GM12892 (cell line): ENCODE measurements at regions not wholly inside any gene's neighbourhood (a gene's known extent, or its start where the extent isn't known, plus 50 kb on each side); places are given as distances from the start of the nearest gene placed in this dataset.

Source experiments
- DNase-seq: peaks from one replicate; pipeline ENCODE4 v3.0.0; 2011; ENCODE audit not compliant: insufficient read length
- FAIRE-seq: peaks from 2 replicates; lab custom pipeline; 2011; peaks lifted over from hg19 to GRCh38; lab: Jason Lieb, UNC
- POLR2A ChIP-seq: IDR thresholded peaks from 2 replicates; pipeline ENCODE4 v1.6.1; 2011; ENCODE audit warnings: low read depth, low read length, control low read depth
- POLR2AphosphoS5 ChIP-seq: IDR thresholded peaks from 2 replicates; pipeline ENCODE4 v1.6.1; 2011; ENCODE audit warnings: low read depth, low read length, control low read depth
- TAF1 ChIP-seq: IDR thresholded peaks from 2 replicates; pipeline ENCODE4 v1.6.1; 2011; ENCODE audit warnings: low read depth, mild to moderate bottlenecking, control low read depth, low read length, borderline replicate concordance

DNA sequence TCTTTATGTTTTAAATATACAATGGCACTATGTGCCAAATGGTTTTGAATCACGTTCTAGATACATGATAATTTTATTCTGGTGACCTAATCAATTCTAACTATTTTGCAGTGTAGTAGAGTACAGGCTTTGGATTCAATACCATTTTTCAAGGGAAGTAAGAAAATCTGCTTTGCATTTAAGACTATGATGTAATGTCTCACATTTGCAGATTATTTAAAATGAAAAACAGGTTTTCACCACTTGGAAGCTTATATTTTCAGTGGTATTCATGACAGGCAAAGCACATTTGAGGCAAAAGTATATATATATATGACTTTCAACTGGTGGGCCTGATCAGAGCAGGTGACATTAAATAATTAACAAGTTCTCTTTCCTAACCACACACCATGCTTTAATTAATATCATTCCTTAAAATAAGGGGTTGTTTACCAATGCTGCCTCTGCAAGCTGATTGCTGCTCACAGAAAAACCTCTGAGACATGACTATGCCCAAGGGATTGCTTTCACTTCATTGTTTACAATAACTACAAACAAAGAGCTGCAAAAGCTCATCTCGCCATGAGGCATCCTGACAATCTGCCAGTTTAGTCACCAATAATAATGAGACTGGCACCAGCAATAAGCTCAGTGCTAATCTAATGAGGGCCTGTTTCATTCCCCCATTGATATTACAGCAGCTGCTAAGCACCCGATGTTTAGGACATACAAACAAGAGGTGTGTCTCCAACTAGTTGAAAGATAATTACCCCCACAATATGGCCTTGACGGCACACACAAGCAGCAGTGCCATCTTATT lies 1176.0 kb upstream of the GJE1 start:
- FAIRE-seq, result no peak
- DNase-seq, result no peak
- TF ChIP-seq TAF1 (no peak), POLR2AphosphoS5 (no peak), POLR2A (no peak)

DNA sequence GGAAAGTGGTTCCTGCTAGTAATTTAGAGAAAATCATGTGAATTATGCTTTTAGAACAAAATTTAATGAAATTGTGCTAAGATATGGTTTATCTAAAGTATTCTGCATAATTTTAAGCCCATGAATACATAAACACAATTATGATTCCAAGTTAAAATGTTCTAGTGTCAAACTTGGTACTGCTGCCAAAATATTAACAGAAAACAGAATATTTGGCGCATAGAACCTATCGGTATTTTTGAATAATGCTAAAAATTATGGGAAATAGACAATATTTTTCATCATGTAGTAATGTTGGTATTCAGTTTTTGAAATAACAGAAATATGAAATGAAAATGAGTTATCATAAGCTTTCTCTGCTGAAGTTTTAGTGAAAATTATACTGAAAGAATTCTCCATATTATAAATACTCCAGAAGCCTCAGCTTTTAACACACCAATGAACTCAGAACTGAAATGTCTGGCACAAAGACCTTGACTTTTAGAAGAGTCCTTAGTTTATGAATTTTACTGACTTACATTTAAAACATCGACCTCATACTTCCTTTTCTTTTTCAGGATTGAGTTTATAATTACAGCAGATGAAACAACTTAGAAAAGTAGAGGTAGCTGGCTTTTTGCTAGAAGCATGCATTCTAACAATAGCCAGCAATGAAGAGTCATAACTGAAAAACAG lies 1192.3 kb upstream of the GJE1 start:
- DNase-seq (no peak), FAIRE-seq (no peak)
- no peak for TF ChIP-seq POLR2AphosphoS5
- TF ChIP-seq TAF1, result no peak
- TF ChIP-seq POLR2A, result no peak

DNA sequence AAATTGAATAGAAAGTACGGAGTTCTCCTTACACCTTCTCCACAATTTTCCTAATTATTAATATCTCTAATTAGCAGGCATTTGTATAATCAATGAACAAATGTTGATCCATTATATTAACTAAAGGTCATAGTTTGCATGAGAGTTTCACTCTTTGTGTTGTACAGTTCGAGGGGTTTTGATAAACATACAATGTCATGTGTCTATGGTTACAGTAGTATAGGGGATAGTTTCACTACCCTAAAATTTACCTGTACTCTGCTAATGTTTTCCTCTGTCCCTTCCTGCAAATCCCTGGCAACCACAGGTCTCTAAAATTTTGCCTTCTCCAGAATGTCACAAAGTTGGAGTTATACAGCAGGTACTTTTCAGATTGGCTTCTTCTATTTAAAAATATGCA lies 1199.8 kb upstream of the GJE1 start:
- TF ChIP-seq TAF1 (no peak), POLR2A (no peak), POLR2AphosphoS5 (no peak)
- DNase-seq (no peak), FAIRE-seq (no peak)

DNA sequence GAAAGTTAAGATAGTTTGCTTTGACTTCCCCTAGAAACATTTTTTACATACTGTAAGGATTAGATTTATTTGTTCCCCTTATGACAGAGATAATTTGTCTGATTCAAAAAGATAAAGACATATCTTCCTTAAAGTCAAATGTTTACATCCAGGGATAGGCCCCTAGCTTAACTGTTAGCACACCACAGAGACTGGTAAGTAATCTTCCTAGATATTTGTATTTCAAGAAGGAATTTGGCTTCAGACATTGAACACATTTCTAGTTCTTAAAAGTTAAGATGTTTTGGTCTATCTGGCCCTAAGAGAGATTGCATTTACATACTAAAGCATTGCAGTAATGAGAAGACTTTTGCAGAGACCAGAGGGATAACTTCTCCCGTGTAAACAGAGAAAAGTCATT lies 1201.1 kb upstream of the GJE1 start:
- no peak for DNase-seq
- no peak for TF ChIP-seq TAF1
- TF ChIP-seq POLR2A, result no peak
- no peak for TF ChIP-seq POLR2AphosphoS5
- FAIRE-seq, result no peak

DNA sequence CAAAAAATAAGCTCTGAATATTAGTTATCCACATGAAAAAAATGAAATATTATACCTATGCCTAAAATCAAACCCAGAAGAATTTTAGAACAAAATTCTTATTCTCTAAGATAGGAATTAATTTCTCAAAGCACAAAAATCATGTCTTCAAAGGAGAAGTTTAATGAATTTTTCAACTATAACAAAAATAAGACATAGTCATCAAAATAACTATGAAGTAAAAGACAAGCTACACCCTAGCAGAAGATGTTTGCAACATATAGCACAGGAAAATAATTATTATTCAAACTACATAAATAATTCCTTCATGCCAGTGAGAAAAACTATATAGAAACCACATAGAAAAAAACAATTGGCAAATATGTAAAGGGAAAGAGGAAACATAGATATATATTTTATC lies 1203.6 kb upstream of the GJE1 start:
- DNase-seq (no peak), FAIRE-seq (no peak)
- TF ChIP-seq TAF1 (no peak), POLR2AphosphoS5 (no peak), POLR2A (no peak)

DNA sequence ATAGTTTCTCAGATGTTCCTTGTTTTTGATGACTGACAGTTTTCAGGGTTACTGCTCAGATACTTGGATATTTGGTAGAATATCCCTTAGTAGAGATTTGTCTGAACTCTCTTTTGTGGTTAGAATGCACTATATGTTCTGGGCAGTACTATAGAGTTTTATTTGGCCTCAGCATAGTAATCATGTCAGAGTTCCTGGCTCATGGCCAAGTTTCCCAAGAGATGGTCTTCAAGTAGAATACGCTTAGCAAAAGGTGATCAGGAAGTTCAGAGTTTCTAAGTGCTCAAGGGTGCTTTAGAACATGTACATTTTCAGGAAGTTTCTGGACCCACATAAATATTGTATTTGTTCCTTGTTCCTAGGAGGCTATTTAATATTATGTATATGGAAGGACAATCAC lies 1209.7 kb upstream of the GJE1 start:
- TF ChIP-seq POLR2A, result no peak
- DNase-seq, result no peak
- no peak for FAIRE-seq

DNA sequence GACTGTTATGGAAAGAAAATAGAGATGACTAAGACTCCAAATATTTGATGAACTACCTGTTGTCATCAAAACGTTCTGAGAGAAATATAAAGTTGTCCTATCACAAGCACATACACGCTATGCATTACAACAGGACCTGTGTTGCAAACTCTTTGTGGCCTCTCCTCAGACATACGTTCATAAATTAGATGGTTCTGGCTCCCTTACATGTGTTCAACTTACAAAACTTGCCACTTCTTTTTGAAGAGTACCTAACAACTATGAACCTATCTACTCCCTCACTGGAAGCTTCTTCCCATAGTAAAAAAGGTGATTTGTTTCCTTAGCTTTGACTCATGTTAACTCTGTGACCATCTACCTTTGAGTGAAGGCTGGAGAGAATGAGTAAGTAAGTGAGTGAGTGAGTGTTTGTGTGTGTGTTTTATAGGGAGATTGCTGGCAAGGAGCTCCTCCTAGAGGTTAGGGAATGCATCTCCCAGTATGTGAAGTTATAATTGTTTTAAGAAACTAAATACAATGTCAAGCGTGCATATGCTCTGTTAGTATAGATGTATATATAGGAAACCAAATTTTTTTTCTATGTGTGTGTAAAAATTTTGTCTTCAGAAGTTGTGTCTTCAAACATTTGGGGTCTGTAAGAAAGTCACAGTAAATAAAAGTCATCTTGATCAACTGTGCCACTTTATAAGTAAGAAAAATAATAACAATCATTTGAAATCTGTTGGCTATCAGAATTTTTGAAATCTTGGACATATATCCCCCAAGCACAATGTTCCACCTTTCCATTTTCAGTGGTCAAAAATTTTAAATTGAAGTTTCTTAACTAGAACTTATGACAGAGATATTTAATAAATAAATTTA lies 1211.1 kb upstream of the GJE1 start:
- no peak for TF ChIP-seq POLR2AphosphoS5
- TF ChIP-seq POLR2A, result no peak
- TF ChIP-seq TAF1, result no peak
- FAIRE-seq, result peak; percentile 66
- no peak for DNase-seq

DNA sequence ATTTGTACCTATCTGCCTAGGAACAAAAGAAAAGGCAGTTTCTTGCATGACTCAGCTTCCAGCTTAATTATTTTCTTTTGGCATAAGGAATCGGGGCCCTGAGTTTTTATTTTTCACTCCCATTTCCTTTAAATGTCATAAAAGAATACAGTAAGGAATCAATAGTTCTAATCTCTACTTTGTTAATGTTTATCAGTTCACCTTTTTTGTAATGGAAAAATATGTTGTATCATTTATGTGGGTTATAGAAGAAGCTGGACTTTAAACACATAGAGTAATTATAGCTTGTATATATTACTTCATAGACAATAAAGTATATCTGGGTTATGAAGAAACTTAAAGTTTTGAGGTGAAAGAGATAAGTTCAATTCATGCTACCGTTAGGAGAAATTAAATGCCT lies 1214.8 kb upstream of the GJE1 start:
- no peak for DNase-seq
- FAIRE-seq, result no peak
- TF ChIP-seq TAF1 (no peak), POLR2A (no peak), POLR2AphosphoS5 (no peak)

DNA sequence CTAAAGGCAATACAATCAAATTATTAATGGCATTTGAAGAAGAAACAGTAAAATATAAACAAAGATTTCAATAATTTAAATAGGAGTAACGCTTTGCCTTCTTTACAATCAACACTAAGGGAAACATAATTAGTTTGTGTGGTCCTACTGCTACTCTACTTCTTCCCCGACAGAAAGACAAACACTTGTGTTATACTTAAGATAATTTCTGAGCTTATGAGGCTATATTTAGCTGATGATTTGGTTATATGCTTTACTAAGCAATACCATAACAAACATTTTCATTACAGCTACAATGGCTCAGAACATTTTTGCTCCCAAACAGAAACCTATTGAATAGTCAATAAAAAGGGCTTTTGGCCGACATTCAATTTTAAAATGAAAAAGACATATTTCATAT lies 1217.2 kb upstream of the GJE1 start:
- TF ChIP-seq TAF1, result no peak
- DNase-seq, result no peak
- FAIRE-seq, result no peak

DNA sequence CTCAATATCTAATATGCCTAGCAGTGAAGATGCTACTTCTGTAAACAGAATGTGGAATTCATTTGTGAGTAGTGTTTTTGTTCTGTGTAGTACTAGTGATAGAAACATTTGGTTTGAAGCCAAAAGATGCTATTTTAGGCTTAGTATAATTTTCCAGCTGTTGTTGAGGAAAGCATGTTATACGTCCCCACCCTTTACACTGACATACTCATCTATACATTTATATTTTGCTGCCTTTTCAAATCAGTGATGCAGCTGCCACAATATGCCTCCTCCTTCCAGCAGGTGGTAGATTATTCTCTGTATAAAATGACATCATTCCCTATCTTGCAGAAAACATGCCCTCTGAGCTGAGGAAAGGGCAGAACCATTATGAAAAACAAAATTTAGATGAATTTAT lies 1217.6 kb upstream of the GJE1 start:
- no peak for TF ChIP-seq POLR2AphosphoS5
- no peak for TF ChIP-seq POLR2A
- no peak for TF ChIP-seq TAF1
- FAIRE-seq, result no peak
- no peak for DNase-seq

DNA sequence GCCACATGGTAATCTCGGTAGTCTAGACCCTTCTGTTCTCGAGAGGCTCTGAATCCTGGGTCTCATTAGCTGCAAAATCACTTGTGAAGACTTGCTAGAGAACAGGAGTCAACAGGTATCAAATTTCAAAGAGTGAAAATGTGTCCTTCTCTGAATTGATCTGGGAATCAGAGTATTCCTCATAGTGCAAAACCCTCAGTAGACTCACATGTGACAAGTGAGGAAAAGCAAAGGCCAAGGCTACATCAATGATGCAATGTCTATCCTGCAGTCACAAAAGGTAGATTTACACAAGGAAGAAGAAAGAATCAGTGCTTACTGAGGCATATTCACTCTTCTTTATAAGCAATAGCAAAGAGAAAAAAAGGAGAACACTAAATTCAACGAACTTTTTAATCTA lies 1220.0 kb upstream of the GJE1 start:
- FAIRE-seq, result no peak
- no peak for DNase-seq
- TF ChIP-seq POLR2AphosphoS5 (no peak), TAF1 (no peak), POLR2A (no peak)

DNA sequence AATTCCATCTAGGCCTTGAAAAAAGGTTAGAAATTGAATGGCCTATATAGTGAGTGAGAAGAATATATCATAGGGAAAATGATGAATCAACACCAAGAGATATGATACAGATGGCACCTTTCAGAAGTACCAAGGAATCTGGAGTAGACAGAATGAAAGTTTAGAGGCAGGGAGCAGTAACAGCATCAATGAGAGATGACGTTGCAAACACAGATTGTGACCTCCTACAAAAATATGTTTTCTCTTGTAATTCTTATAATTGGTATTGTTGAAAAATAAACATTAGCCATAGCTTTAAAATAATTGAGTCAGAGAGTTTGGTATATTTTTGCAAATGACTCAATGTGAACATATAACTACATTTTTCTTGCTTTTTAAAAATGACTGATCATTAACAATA lies 1223.1 kb upstream of the GJE1 start:
- DNase-seq (no peak), FAIRE-seq (no peak)

DNA sequence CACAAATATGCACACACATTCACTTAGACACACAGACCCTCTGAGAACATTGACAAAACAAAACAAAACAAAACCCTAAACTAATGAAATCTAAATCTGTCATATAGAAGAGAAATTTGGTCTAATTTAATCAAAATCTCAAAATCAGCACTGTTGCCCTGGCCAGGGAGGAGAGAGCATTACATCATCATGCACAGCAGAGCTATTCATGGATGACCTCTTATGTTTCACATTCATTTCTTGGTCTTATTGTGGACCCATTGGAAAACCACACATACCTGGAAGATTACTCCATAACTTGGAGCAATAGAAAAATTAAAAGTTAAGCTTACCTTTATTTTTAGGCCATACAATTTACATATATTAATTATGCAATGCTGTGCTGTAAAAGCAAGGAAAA lies 1223.6 kb upstream of the GJE1 start:
- FAIRE-seq (no peak), DNase-seq (no peak)

More for the DNA sequence above, 1223.1 kb upstream of the GJE1 start:
- TF ChIP-seq POLR2A (no peak), TAF1 (no peak), POLR2AphosphoS5 (no peak)

DNA sequence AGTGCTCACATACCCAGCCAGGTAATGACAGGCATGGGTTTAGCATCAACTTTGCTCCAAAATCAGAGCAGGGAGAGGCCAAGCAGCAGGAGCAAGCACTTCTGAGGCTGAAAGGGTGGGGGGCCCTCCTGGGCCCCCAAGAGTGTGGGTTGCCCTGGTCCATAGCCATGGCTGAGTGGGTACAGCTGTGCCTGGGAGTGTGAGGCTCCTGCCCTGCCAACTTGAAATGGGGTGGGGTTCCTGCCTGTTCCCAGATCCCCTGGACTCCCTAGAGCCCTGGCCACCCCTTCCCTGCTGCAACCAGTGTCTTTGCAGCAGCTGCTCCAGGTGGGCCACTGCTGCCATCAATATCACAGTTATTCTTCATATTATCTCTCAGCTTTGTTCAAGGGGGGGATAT lies 1224.2 kb upstream of the GJE1 start:
- FAIRE-seq, result no peak
- TF ChIP-seq POLR2A, result no peak
- no peak for TF ChIP-seq POLR2AphosphoS5
- no peak for TF ChIP-seq TAF1

More for the DNA sequence above, 1223.6 kb upstream of the GJE1 start:
- TF ChIP-seq TAF1, result no peak
- TF ChIP-seq POLR2AphosphoS5, result no peak
- no peak for TF ChIP-seq POLR2A

More for the DNA sequence above, 1224.2 kb upstream of the GJE1 start:
- DNase-seq, result no peak
